GM21367 (cell line): ENCODE measurements at regions not wholly inside any gene's neighbourhood (a gene's known extent, or its start where the extent isn't known, plus 50 kb on each side); places are given as distances from the start of the nearest gene placed in this dataset.
A peak's percentile ranks its signal among the peaks of the same experiment; 100 is the strongest.
"Not testable (repeated sequence)": the region's sequence is repeated elsewhere in the genome, so short reads cannot be mapped to it uniquely, and the experiment has no call there.

Experiments used
- ATAC-seq: cut with Tn5 transposase; IDR thresholded peaks from one replicate; pipeline ENCODE4 v1.9.1; 2021; ENCODE audit not compliant: unreplicated experiment

DNA sequence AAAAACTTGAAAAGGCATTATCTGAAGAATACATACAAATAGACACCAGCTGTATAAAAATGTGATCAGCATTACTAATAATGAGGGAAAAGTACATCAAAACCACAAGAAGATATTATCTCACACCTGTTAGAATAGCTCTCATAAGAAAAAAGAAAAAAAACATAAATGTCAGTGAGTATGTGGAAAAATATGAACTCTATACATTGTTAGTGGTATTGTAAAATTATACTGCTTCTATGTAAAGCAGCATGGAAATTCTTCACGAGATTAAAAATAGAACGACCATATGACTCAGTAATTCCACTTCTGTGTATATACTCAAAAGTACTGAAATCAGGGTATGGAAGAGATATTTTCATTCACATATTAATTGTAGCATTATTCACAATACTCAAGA is 1146.4 kb downstream of the SLITRK5 start:
- no peak for ATAC-seq

DNA sequence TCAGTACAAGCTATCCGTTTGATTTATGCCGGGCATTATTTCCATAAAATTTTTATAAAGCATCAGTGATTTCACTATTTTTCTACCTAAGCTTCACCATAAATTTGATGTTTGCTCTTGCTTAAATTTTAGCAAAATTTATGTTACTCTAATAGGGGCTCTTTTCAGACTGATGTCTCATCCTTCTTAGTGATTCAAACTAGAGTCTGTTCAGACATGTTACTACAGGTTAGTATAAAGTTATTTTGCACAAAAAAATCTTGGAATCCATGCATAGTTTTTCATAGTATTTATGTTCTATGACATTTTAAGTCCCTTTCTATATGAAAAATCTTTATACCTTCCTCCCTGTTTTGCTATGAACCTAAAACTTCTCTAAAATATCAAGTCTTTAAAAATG is 1151.9 kb downstream of the SLITRK5 start:
- ATAC-seq: no peak

DNA sequence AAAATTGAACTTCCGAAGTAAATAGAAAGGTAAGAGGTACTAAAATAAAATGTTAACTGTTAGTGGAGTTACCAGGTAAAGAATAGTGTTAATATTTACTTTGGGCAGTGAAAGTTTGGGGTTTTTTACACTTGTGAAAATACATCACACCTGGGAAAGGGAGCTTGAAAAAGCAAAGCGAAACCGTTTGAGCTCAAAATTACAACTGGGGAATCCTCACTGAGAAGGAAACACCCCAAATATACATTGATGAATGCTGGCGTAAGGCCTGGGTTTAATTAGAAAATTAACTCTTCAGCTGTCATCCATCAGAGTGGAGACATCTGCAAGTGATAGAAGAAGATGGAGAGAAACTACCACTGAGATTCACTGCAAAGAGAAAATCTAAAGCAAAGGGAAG is 1153.0 kb downstream of the SLITRK5 start:
- no peak for ATAC-seq

DNA sequence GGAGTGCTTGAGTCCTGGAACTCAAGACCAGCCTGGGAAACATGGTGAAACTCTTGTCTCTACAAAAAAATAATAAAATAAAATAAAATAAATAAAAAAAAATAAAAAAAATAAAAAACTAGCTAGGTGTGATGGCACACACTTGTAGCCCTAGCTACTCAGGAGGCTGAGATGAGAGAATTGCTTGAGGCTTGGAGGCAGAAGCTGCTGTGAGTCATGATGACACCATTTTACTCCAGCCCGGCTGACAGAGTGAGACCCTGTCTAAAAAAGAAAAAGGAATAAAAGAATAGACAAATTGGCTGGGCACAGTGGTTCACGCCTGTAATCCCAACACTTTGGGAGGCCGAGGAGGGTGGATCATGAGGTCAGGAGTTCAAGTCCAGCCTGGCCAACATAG is 1168.9 kb downstream of the SLITRK5 start:
- no peak for ATAC-seq

DNA sequence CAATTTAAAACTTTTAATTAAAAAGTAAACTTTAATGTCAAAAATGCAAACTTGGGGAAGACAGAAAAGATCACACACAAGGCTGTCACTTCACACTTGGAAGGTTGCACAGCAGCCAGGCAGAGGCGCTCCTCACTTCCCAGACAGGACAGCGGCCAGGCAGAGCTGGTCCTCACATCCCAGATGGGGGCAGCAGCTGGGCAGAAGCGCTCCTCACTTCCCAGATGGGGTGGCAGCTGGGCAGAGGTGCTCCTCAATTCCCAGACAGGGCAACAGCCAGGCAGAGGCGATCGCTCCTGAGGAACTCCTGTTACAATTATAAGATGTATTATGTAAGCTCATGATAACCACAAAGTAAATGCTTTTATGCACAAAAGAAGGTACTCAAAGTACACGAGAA is 1181.1 kb downstream of the SLITRK5 start:
- ATAC-seq: not testable (repeated sequence)

DNA sequence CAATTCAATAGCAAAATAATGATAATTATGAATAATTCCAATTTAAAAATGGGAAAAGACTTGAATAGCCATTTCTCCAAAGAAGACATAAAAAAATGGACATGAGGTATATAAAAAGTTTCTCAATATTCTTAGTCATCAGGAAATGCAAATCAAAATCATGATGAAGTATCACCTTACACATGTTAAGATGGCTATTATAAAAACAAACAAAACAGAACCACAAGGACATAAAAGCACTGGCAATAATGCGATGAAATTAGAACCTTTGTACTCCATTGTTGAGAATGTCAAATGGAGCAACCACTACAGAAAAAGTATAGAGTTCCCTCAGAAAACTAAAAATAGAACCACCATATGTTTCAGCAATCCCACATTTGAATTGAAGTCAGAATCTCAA is 1186.1 kb downstream of the SLITRK5 start:
- no peak for ATAC-seq

DNA sequence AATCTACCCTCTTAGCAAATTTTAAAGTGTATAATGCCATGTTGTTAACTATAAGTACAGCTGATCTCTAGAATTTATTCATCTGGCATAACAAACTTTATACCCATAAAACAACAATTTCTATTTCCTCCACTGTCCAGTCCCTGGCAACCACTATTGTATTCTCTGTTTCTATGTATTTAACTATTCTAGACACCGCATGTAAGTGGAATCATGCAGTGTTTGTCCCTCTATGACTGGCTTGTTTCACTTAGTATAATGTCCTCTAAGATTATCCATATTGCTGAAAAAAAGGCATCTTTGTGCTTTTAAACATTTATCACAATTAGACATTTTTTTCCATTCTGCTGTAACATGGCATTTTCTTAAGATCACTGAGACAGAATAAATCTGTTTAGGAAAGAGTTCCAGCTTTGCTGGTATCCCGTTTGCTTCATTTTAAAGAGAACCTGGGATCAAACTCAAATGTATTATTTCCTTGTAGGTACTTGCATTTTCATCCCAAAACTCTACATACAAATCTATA is 1191.0 kb downstream of the SLITRK5 start:
- ATAC-seq: no peak

DNA sequence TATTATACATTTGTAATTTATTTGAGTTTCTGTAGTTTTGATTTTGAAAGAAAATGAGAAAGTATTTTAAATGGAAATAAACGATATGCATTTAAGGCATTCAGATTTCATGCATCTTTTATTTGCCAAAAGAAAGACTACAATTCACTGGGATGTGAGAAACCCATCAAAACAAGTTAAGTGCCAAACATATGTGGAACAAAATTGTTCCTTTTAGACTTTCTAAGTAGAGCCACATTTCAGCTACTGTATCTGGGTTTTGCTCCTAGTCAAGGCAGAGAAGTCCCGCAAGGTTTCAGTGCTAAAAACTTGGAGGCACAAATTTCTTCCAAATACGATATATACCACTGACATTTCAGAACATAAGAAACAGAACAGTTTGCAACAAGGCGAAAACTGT is 1191.9 kb downstream of the SLITRK5 start:
- no peak for ATAC-seq

DNA sequence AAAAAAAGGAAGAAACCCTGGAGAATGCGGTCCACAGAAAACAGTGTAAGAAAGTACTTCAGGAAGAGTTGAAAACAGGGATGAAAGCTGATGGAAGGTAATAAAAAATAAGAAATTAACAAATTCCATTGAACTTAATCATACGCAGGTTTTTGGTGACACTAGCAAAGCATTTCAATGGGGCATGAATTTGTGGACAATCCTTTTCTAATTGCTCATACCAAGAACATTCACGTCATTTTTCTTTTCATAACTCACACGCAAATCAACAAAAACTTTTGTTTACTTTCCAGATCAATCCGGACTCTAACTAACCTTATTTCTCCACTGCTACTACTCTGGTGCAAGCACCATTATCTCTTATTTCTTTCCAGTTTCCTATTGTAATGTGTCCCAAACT is 1195.0 kb downstream of the SLITRK5 start:
- ATAC-seq: no peak

DNA sequence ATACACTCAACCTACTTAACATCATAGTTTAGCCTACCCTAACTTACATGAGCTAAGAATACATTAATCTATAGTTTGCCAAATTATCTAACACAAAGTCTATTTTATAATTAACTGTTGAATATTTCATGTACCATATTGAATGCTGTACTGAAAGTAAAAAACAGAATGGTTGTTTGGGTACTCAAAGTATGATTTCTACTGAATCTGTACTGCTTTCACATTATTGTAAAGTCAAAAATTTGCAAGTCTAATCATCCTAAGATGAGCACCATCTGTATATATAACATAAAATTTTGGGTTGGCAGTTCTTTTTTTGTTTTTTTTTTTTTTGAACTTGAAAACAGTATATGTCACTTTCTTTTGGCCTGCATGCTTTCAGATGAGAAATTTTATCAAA is 1212.6 kb downstream of the SLITRK5 start:
- ATAC-seq: no peak

DNA sequence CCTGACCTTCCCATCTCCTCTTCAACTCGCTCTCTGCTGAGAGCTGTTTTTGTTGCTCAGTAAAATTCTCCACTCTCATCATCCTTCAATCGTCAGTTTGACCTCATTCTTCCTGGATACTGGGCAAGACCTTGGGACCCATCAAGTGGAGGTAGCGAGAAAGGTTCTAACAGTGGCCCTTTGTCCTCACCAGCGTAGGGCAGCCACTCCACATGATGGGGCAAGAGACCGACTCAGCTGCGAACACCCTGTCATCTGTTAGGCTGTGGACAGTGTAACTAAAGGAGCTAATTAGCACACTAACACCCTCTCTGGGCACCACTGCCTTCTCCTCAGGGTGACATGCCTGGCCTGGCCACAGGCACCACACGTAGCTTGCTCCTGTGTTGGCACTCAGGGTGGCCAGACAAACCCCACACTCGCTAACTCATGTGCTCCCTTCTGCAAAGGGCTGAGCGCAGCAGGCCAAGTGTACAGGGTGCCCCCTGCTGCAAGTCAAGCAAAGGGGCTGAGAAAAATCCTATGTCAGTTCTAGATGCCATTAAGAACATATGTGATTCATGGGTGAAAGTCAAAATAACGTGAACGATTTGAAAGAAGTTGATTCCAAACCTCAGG is 1216.0 kb downstream of the SLITRK5 start:
- no peak for ATAC-seq

DNA sequence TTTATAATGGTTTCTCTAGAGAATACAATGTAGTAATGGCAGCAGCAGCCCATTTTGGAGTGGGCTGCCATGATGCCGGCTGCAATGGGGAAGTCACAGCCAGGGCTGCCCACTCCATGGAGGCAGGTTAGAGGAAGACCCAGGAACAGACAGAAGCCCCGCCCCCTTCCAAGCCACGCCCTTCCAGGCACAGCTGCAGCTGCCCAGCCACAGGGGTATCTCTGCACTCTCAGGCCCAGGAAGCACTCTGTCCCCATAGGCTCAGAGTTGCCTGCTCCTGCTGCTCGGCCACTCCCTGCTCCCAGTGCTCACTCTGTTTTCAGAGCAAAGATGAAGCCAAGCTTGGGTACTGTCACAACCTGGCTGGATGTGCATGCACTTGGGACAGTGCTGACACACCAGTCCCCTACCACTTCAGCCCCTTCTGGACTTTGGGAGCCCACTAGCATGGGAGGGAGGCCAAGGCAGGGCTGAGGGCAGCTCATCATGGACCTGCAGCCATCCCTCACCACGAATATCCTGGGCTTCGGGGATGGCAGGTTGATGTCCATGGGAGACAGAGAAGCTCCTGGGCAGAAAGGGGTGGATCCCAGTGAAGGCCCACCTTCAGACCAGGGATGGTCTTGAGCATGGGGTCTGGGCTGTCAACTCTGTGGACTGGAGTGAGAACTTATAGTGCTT is 1224.2 kb downstream of the SLITRK5 start:
- no peak for ATAC-seq

DNA sequence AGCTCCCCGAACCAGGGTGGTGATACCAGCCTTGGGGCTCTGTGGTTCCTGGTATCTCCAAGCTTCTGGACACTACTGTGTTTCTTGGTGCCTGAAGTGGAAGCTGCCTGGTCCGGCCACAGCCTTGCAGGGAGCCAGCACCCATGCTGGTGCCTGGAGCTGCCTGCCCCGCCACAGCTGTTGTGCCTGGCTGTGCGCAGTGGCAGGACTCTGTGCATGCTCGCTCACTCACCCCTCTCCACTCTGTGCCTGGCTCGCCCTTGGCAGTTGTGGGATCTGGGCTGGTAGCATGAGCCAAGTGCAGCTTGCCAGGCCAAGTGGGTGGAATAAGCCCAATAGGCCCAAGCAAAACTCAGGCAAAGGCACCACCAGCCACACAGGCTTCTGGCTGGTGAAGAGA is 1225.3 kb downstream of the SLITRK5 start:
- ATAC-seq: no peak

DNA sequence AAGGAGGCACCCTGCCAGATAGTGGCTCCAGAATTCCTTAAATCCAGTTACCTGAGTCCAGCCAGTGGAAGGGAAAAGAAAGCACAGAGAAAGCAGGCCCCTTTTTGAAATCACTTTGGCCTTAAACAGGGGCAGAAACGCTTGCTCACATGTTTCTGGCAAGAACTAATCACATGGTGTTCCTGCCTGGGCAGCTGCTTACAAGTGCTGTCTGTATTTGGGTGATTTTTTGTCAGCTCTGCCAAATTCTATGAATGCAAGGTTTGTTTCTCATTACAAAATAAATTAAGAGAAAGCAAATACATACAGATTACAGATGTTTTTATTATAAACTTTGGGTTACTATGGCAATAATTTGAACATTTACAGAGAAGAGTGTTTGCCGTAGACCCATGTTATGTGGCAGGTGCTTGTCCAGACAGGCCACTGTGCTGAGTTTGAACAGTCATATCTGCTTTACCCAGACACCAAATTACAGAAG is 1237.8 kb downstream of the SLITRK5 start:
- ATAC-seq: no peak

DNA sequence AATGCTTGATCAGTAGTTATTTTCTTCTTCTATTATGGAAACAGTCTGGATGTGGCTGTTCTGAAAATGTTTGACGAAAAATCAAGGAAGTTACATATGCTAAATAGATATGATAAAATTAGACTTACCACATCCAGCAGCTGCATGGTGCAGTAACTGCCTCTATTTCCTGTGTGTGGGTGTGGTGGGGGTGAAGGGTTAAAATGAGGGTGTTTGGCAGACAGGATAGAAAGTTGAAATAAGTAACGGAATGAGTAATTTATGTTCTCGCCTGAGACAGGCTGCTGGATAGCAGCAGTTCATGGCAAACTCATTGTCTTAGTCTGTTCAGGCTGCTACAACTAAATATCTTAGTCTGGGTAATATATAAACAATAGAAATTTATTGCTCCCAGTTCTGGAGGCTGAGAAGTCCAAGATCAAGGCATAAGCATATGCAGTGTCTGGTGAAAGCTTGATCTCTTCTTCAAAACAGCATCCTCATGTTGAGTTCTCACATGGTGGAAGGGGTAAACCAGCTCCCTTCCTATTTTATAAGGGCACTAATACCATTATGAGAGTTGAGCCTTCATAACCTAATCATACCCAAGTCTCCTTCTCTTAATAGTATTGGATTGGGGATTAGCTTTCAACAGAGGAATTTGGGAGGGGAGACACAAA is 1248.9 kb downstream of the SLITRK5 start:
- peak; percentile 84 for ATAC-seq

DNA sequence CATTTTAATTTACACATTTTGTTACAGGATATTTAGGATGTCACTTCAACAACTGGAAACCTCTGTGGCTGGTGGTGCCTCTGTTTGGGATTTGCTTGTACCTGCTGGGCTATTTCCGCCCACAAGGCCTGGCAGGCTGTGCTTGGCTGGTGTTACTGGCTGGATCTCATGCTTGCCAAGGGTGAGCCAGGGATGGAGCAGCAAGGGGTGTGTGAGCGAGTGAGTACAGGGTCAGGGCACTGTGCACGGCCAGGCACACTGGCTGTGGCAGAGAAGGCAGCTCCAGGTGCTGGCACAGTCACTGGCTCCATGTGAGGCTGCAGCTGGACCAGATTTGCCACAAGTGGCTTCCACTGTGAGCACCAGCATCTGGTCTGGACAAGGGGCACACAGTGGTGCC is 1254.8 kb downstream of the SLITRK5 start:
- ATAC-seq: no peak

DNA sequence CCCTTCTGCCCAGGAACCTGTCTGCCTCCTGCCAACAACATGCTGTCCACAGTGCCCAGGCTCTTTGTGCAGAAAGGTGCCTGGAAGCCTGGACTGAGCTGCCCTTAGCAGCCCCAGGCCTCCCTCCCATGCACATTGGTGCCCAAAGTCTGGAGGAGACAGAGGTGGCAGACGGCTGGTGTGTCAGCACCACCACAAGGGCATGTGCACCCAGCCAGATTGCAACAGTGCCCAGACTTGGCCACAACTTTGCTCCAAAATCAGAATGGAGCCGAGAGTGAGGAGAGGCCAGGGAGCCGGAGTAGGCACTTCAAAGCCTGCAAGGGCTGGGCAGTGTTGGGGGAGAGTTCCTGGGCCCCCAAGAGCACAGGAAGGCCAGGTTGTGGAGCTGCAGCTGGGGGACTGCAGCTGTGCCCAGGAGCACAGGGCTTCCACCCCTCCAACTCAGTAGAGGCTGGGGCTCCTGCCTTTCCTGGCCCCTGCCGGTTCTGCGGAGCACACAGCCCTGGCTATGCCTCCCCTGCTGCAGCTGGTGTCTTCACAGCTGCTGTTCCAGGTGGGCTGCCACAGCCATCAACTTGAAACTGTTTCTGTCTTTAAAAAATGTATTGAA is 1255.8 kb downstream of the SLITRK5 start:
- no peak for ATAC-seq

DNA sequence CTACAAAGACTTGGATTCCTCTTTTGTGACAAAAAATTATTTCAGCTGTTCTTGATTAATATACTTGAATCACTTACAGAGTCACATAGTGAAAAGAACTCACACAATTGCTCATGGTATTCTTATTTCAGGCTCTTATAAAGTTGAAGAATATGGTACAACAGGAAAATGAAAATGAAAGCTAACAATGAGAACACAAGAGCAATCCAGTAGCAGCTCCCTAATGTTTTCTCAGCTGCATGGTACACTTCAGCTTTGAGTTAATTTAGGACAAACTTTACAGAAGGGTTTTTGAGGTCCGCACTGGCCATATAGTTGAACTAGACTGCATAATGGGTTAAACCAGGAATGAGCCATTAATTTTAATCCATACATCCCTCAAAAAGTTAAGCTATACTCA is 1261.8 kb downstream of the SLITRK5 start:
- no peak for ATAC-seq

DNA sequence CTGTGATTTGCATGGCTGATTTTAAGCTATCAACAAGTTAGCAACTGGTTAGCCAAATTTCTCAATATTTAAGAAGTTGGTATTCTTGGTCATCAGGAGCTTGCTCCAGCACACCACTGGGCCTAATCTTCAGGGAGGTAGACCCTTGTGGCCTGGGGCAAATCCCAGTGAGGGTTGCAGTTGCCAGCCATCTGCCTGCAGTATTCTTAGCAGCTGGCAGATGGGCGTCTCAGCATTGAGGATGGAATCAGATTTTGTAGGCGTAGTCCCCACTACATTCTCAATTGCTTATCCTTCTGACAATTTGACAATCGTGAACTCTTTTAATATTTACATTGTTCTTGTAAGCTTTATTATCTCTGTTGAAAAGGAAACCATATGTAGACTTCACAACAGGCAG is 1266.2 kb downstream of the SLITRK5 start:
- ATAC-seq: no peak

DNA sequence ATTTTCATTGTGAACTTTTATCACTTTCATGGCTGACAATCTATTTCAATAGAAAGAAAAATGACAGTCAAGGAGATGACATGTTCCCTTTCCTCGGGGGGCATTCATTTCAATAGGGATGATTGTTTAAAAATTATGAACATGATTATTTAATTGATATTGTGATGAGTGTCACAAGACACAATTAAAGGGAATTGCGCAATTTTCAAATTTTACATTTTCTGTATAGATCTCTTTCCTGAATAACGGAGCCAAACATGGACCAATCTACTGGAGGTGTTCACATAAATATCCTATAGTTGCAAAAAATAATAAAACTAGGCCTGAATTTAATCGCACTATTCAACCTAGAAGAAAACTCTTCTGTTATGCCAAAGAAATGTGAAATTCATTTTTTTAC is 1274.6 kb downstream of the SLITRK5 start:
- no peak for ATAC-seq

DNA sequence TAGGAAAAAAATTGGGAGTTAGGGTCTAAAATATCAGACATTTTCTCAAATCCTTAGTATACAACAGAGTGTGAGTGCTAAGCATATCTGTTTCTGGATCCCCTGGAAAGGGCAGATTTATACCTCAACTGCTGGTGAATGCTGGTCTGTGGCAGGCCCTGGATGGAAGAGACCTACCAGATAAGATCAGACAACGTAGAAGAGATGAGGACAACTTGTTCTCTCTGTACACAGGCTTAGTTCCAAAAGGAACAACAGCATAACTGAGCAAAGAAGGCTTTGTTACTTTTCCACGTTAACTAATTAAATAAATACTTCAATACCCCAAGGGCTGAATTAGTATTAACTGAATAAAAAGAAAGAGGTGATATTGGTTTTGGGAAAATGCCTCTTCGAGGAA is 1277.3 kb downstream of the SLITRK5 start:
- ATAC-seq: no peak

DNA sequence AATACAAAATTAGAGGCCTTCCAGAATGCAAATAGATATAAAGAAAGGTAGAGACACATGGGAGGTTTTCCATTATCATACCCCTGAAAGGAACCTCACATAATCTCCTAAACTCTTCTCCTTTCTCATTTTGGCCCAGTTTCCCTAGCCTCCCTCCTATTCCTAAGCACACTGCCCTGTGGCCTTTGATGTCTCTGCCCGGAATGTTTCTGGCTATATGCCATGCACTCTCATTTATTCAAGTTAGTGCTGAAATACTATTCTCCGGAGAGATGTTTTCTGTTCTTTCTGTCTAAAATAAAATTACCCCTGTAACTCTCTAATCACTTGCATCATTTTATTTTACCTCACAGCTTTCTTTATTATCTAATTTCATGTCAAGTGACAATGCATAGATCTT is 1287.7 kb downstream of the SLITRK5 start:
- ATAC-seq: no peak
